ES-I3 (cell line): ENCODE measurements at regions not wholly inside any gene's neighbourhood (a gene's known extent, or its start where the extent isn't known, plus 50 kb on each side); places are given as distances from the start of the nearest gene placed in this dataset.

Source experiments
- H3K36me3 ChIP-seq: 2 replicates; pipeline ENCODE4 v1.6.1; 2013; ENCODE audit warnings: mild to moderate bottlenecking, low read length, control low read depth, moderate library complexity; ENCODE audit not compliant: insufficient read depth
- H3K4me1 ChIP-seq: 2 replicates; pipeline ENCODE4 v1.6.1; 2013; ENCODE audit warnings: mild to moderate bottlenecking, control low read depth, low read length; ENCODE audit not compliant: insufficient read depth
- H3K9ac ChIP-seq: 2 replicates; pipeline ENCODE4 v1.6.1; 2013; ENCODE audit warnings: low read depth, mild to moderate bottlenecking, low read length, moderate library complexity
- H3K9me3 ChIP-seq: 2 replicates; pipeline ENCODE4 v1.6.1; 2013; ENCODE audit warnings: mild to moderate bottlenecking, low read length, moderate library complexity; ENCODE audit not compliant: control insufficient read depth, insufficient read depth

GRCh38 chr5:30991462-30991861 lies 202.0 kb upstream of the CDH6 start:
- peaks cover 9% of the 10 kb centered on the region; the same call in 1 of the 2 replicates for H3K4me1 ChIP-seq
- H3K9ac ChIP-seq = no peak overlapping the region
- H3K36me3 ChIP-seq = no peaks in the 10 kb centered on the region
- H3K9me3 ChIP-seq = no peaks in the 10 kb centered on the region

- no peaks in the 10 kb centered on the region for H3K36me3 ChIP-seq
These were observed 211.9 kb upstream of the CDH6 start for GRCh38 chr5:30981576-30981975.

GRCh38 chr5:30968971-30969370 lies 224.5 kb upstream of the CDH6 start:
- Histone ChIP-seq H3K9ac (no peak overlapping the region), H3K36me3 (no peaks in the 10 kb centered on the region), H3K4me1 (no peaks in the 10 kb centered on the region), H3K9me3 (no peaks in the 10 kb centered on the region; the same call in 1 of the 2 replicates)

More at GRCh38 chr5:30981576-30981975, 211.9 kb upstream of the CDH6 start:
- H3K4me1 ChIP-seq = no peaks in the 10 kb centered on the region
- H3K9ac ChIP-seq = no peak overlapping the region
- H3K9me3 ChIP-seq = no peaks in the 10 kb centered on the region

- Histone ChIP-seq H3K4me1 (peaks cover 10% of the 10 kb centered on the region), H3K9ac (no peak overlapping the region), H3K36me3 (no peaks in the 10 kb centered on the region), H3K9me3 (no peaks in the 10 kb centered on the region)
These were observed 233.4 kb upstream of the CDH6 start for GRCh38 chr5:30960036-30960435.

- peaks cover 10% of the 10 kb centered on the region for H3K4me1 ChIP-seq
- H3K9ac ChIP-seq = no peak overlapping the region
- no peaks in the 10 kb centered on the region for H3K36me3 ChIP-seq
- H3K9me3 ChIP-seq = no peaks in the 10 kb centered on the region
These were observed 234.2 kb upstream of the CDH6 start for GRCh38 chr5:30959238-30959637.

GRCh38 chr5:30957591-30957990 lies 235.9 kb upstream of the CDH6 start:
- no peaks in the 10 kb centered on the region for H3K36me3 ChIP-seq
- no peak overlapping the region for H3K9ac ChIP-seq
- peaks cover 10% of the 10 kb centered on the region for H3K4me1 ChIP-seq
- no peaks in the 10 kb centered on the region for H3K9me3 ChIP-seq

- peaks cover 10% of the 10 kb centered on the region for H3K4me1 ChIP-seq
- H3K36me3 ChIP-seq = no peaks in the 10 kb centered on the region
- no peaks in the 10 kb centered on the region for H3K9me3 ChIP-seq
- H3K9ac ChIP-seq = no peak overlapping the region
These were observed 237.2 kb upstream of the CDH6 start for GRCh38 chr5:30956251-30956650.

GRCh38 chr5:30937070-30937469 lies 256.4 kb upstream of the CDH6 start:
- Histone ChIP-seq H3K4me1 (peaks cover 17% of the 10 kb centered on the region; the same call in 1 of the 2 replicates), H3K36me3 (no peaks in the 10 kb centered on the region), H3K9ac (no peak overlapping the region), H3K9me3 (no peaks in the 10 kb centered on the region)

GRCh38 chr5:30933599-30933998 lies 259.9 kb upstream of the CDH6 start:
- Histone ChIP-seq H3K36me3 (no peaks in the 10 kb centered on the region), H3K9ac (no peak overlapping the region), H3K4me1 (peaks cover 17% of the 10 kb centered on the region; the same call in 1 of the 2 replicates), H3K9me3 (no peaks in the 10 kb centered on the region)

GRCh38 chr5:30932273-30933017 lies 261.0 kb upstream of the CDH6 start:
- no peak overlapping the region for H3K9ac ChIP-seq
- no peaks in the 10 kb centered on the region for H3K9me3 ChIP-seq
- H3K36me3 ChIP-seq = no peaks in the 10 kb centered on the region
- H3K4me1 ChIP-seq = peaks cover 17% of the 10 kb centered on the region; the same call in 1 of the 2 replicates

- H3K4me1 ChIP-seq = peaks cover 17% of the 10 kb centered on the region; the same call in 1 of the 2 replicates
- H3K9ac ChIP-seq = no peak overlapping the region
- H3K36me3 ChIP-seq = no peaks in the 10 kb centered on the region
- H3K9me3 ChIP-seq = no peaks in the 10 kb centered on the region
These were observed 262.8 kb upstream of the CDH6 start for GRCh38 chr5:30930736-30931135.

GRCh38 chr5:30928956-30929355 lies 264.5 kb upstream of the CDH6 start:
- H3K9ac ChIP-seq = no peak overlapping the region
- H3K4me1 ChIP-seq = peaks cover 17% of the 10 kb centered on the region; the same call in 1 of the 2 replicates
- H3K36me3 ChIP-seq = no peaks in the 10 kb centered on the region
- no peaks in the 10 kb centered on the region for H3K9me3 ChIP-seq

GRCh38 chr5:30926218-30926617 lies 267.3 kb upstream of the CDH6 start:
- no peaks in the 10 kb centered on the region for H3K36me3 ChIP-seq
- H3K9ac ChIP-seq = no peak overlapping the region
- no peaks in the 10 kb centered on the region for H3K4me1 ChIP-seq
- H3K9me3 ChIP-seq = no peaks in the 10 kb centered on the region

- no peaks in the 10 kb centered on the region for H3K36me3 ChIP-seq
- no peak overlapping the region for H3K9ac ChIP-seq
- no peaks in the 10 kb centered on the region for H3K9me3 ChIP-seq
- H3K4me1 ChIP-seq = peaks cover 4% of the 10 kb centered on the region; the same call in 1 of the 2 replicates
These were observed 272.1 kb upstream of the CDH6 start for GRCh38 chr5:30921388-30921787.

- no peaks in the 10 kb centered on the region for H3K9me3 ChIP-seq
- no peak overlapping the region for H3K9ac ChIP-seq
- peaks cover 4% of the 10 kb centered on the region; the same call in 1 of the 2 replicates for H3K4me1 ChIP-seq
- H3K36me3 ChIP-seq = no peaks in the 10 kb centered on the region
These were observed 275.3 kb upstream of the CDH6 start for GRCh38 chr5:30918171-30918570.
